Endothelial cell of umbilical vein (primary cell): ENCODE measurements at regions not wholly inside any gene's neighbourhood (a gene's known extent, or its start where the extent isn't known, plus 50 kb on each side); places are given as distances from the start of the nearest gene placed in this dataset.

Experiments used
- CTCF ChIP-seq, 2 donors: IDR thresholded peaks; 1 replicate in 1 of 2; 2 replicates in 1 of 2; pipeline ENCODE4 v1.5.1; 2011; ENCODE audit warnings: low read length in 2 of 2, mild to moderate bottlenecking in 2 of 2, moderate library complexity in 2 of 2, control low read depth in 1 of 2, inconsistent platforms in 1 of 2, low read depth in 1 of 2; ENCODE audit not compliant: insufficient read depth in 1 of 2; ENCODE audit errors: extremely low read depth in 1 of 2
- POLR2A ChIP-seq: IDR thresholded peaks from 2 replicates; pipeline ENCODE4 v1.6.1; 2012; ENCODE audit warnings: low read depth, mild to moderate bottlenecking, control low read depth, low read length

GRCh38 chr4:26061248-26061986, 147.4 kb downstream of the SMIM20 start:
- no peak for TF ChIP-seq POLR2A
- TF ChIP-seq CTCF (IDR thresholded peaks at IDR 0.05; ENCODE audit: extremely low read depth in 1 of 2, insufficient read depth in 1 of 2, low read depth in 1 of 2, low read length in 2 of 2) = peak; percentile 33 to 45
